A549 (cell line): ENCODE measurements at regions not wholly inside any gene's neighbourhood (a gene's known extent, or its start where the extent isn't known, plus 50 kb on each side); places are given as distances from the start of the nearest gene placed in this dataset.
A peak's percentile ranks its signal among the peaks of the same experiment; 100 is the strongest.

Experiments used
- ATAC-seq, 2 experiments: fragments of 200-7000 bp in 1 of 2; fragments of >200 bp in 1 of 2; cut with Nextera tagmentation in 1 of 2; cut with Tn5 transposase in 1 of 2; 3 replicates each; pipeline versions ENCODE4 v1.8.0 to v1.9.1; 2018 to 2020; ENCODE audit warnings: mild to moderate bottlenecking in 1 of 2, moderate library complexity in 1 of 2
- CTCF ChIA-PET: fragments of 300-600 bp; sonication (Branson Sonifier 250); formaldehyde crosslinking; extraction: SDS; loops from one replicate; lab custom pipeline; 2021; ENCODE audit warnings: antibody characterized with exemption, inconsistent platforms; lab: Yijun Ruan, JAX
- POLR2A ChIA-PET: fragments of 350-600 bp; formaldehyde crosslinking; extraction: SDS; loops from one replicate; lab custom pipeline; 2021; ENCODE audit warnings: antibody characterized with exemption, inconsistent platforms; lab: Yijun Ruan, JAX
- DNase-seq, 2 experiments: peaks; one replicate each; pipeline versions ENCODE4 v3.0.0 to v3.0.0-alpha.2; 2011 to 2016; ENCODE audit warnings: low read depth in 1 of 2, low spot score in 1 of 2
- FAIRE-seq: peaks from 2 replicates; lab custom pipeline; 2011; peaks lifted over from hg19 to GRCh38; lab: Jason Lieb, UNC
- H3K27ac ChIP-seq, 2 experiments: fragments of >200 bp; sonication (Bioruptor Twin); formaldehyde crosslinking; 3 replicates each; pipeline ENCODE4 v1.5.1; 2016 to 2017
- H3K4me1 ChIP-seq: fragments of >200 bp; sonication (Bioruptor Twin); formaldehyde crosslinking; 3 replicates; pipeline ENCODE4 v1.6.1; 2016
- H3K4me2 ChIP-seq: fragments of >200 bp; sonication (Bioruptor Twin); formaldehyde crosslinking; 3 replicates; pipeline ENCODE4 v1.6.1; 2016
- H3K4me3 ChIP-seq: fragments of >200 bp; sonication (Bioruptor Twin); formaldehyde crosslinking; 3 replicates; pipeline ENCODE4 v1.5.1; 2016
- H3K9me3 ChIP-seq: fragments of >200 bp; sonication (Bioruptor Twin); formaldehyde crosslinking; 3 replicates; pipeline ENCODE4 v1.6.1; 2016
- BHLHE40 ChIP-seq: IDR thresholded peaks from 2 replicates; pipeline ENCODE4 v1.6.1; 2012; ENCODE audit warnings: low read depth, low read length, inconsistent platforms
- CBX2 ChIP-seq: fragments of 200-600 bp; sonication (generic); IDR thresholded peaks from 2 replicates; pipeline ENCODE4 v1.6.1; 2016; ENCODE audit warnings: low read depth, mild to moderate bottlenecking, borderline replicate concordance
- CBX8 ChIP-seq: fragments of 200-600 bp; sonication (generic); IDR thresholded peaks from 2 replicates; pipeline ENCODE4 v1.6.1; 2016
- CHD2 ChIP-seq: fragments of 150-350 bp; IDR thresholded peaks from 2 replicates; pipeline ENCODE4 v1.6.1; 2014; ENCODE audit warnings: low read length; ENCODE audit not compliant: partially characterized antibody
- EHF ChIP-seq: fragments of 250-450 bp; sonication (Bioruptor Pico); IDR thresholded peaks from 2 replicates; pipeline ENCODE4 v1.5.0; 2020; ENCODE audit warnings: mild to moderate bottlenecking
- EHMT2 ChIP-seq: fragments of 200-600 bp; sonication (generic); IDR thresholded peaks from 2 replicates; pipeline ENCODE4 v1.6.1; 2016; ENCODE audit warnings: antibody characterized with exemption, low read depth, mild to moderate bottlenecking, moderate library complexity
- FOSB ChIP-seq: fragments of 250-450 bp; sonication (Bioruptor Pico); IDR thresholded peaks from 2 replicates; pipeline ENCODE4 v1.5.0; 2020; ENCODE audit warnings: mild to moderate bottlenecking, moderate library complexity
- FOSL2 ChIP-seq, 2 experiments: fragments of 450-650 bp in 1 of 2; fragments of >200 bp in 1 of 2; sonication (Bioruptor Twin) in 1 of 2; formaldehyde crosslinking; IDR thresholded peaks; 2 replicates each; pipeline versions ENCODE4 v1.5.0 to v1.6.1; 2016 to 2020; ENCODE audit warnings: mild to moderate bottlenecking in 1 of 2, moderate library complexity in 1 of 2
- GATA3 ChIP-seq: IDR thresholded peaks from 2 replicates; pipeline ENCODE4 v1.6.1; 2012; ENCODE audit warnings: borderline replicate concordance
- HOXB5 ChIP-seq: fragments of 250-450 bp; sonication (Bioruptor Pico); IDR thresholded peaks from 2 replicates; pipeline ENCODE4 v1.5.0; 2020; ENCODE audit warnings: mild to moderate bottlenecking, moderate library complexity
- JUNB ChIP-seq: fragments of >200 bp; sonication (Bioruptor Twin); formaldehyde crosslinking; IDR thresholded peaks from 2 replicates; pipeline ENCODE4 v1.6.1; 2016
- KDM5A ChIP-seq: fragments of 200-600 bp; sonication (generic); IDR thresholded peaks from 2 replicates; pipeline ENCODE4 v1.6.1; 2016; ENCODE audit warnings: antibody characterized with exemption, mild to moderate bottlenecking
- NR3C1 ChIP-seq: fragments of >200 bp; sonication (Bioruptor Twin); formaldehyde crosslinking; IDR thresholded peaks from 3 replicates; pipeline ENCODE4 v1.6.1; 2017
- PHF8 ChIP-seq: fragments of 200-600 bp; sonication (generic); IDR thresholded peaks from 2 replicates; pipeline ENCODE4 v1.6.1; 2016; ENCODE audit warnings: low read depth, mild to moderate bottlenecking, antibody characterized with exemption, moderate library complexity, borderline replicate concordance
- POLR2A ChIP-seq: IDR thresholded peaks from 2 replicates; pipeline ENCODE4 v1.6.1; 2012; ENCODE audit warnings: mild to moderate bottlenecking, low read length
- POLR2AphosphoS2 ChIP-seq: conservative IDR thresholded peaks from 2 replicates; pipeline ENCODE4 v1.6.1; 2012; ENCODE audit warnings: low read length, improper control_type of control experiment, inconsistent platforms
- RAD21 ChIP-seq, 2 experiments: fragments of >200 bp in 1 of 2; sonication (Bioruptor Twin) in 1 of 2; formaldehyde crosslinking in 1 of 2; IDR thresholded peaks in 1 of 2; conservative IDR thresholded peaks in 1 of 2; 2 replicates in 1 of 2; 3 replicates in 1 of 2; pipeline ENCODE4 v1.6.1; 2012 to 2018; ENCODE audit warnings: inconsistent platforms in 1 of 2
- RCOR1 ChIP-seq: fragments of 150-350 bp; IDR thresholded peaks from 2 replicates; pipeline ENCODE4 v1.6.1; 2014; ENCODE audit warnings: antibody characterized with exemption, low read length, low read depth
- RNF2 ChIP-seq: fragments of 200-600 bp; sonication (generic); IDR thresholded peaks from 2 replicates; pipeline ENCODE4 v1.6.1; 2016; ENCODE audit warnings: low read depth, mild to moderate bottlenecking, antibody characterized with exemption, moderate library complexity, borderline replicate concordance
- ZC3H11A ChIP-seq: fragments of 450-650 bp; IDR thresholded peaks from 2 replicates; pipeline ENCODE4 v1.6.1; 2014; ENCODE audit warnings: antibody characterized with exemption, mild to moderate bottlenecking
- ZNF302 ChIP-seq: fragments of 250-450 bp; sonication (Bioruptor Pico); IDR thresholded peaks from 2 replicates; pipeline ENCODE4 v1.9.0; 2021; ENCODE audit warnings: inconsistent platforms, mild to moderate bottlenecking, moderate library complexity
- WGBS: methylation state at CpG from one replicate; pipeline ENCODE4 v1.1.6; 2017; ENCODE audit errors: missing lambda C conversion rate; 5-methylcytosine and 5-hydroxymethylcytosine counted together
- TF ChIP-seq, protein P1 (sequence below): IDR thresholded peaks from 2 replicates; pipeline ENCODE4 v1.6.1; 2012
- TF ChIP-seq, protein P2 (sequence below): fragments of 450-650 bp; IDR thresholded peaks from 2 replicates; pipeline ENCODE4 v1.6.1; 2014; ENCODE audit warnings: antibody characterized with exemption
- TF ChIP-seq, protein P3 (sequence below): IDR thresholded peaks from 2 replicates; pipeline ENCODE4 v1.6.1; 2012; ENCODE audit warnings: low read depth, borderline replicate concordance

DNA sequence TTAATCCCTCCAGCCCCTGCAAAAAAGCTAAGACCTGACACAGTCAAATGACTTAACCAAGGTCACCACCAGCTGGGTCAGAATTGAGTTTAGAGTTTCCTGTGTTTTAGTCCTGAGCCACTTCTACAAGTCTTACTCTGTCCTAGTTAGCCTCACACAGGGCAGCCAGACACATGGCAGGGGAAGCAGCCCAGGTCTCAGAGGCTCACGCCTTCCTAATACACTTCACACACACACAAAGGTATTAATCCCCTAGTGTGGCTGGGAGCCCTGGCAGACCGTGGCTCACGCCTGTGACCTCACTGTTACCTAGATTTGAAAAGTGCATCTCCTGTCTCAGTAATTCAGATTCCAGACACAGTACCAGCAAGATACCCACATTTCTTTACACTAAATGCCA, 77.4 kb upstream of the WWC1 start:
- 8% methylated on average over 3 of the region's 3 CpGs for WGBS
- H3K27ac ChIP-seq: no peak overlapping the region
- FAIRE-seq (no peak), DNase-seq (no peak), ATAC-seq (peak in 1 of 2 experiments; percentile 29; a peak in 1 of 6 replicates)
- no peak overlapping the region for H3K4me2 ChIP-seq
- no peak overlapping the region for H3K4me3 ChIP-seq
- CTCF ChIA-PET: interaction anchor here (0.6 to 1.3 kb wide), 3 partner anchors 131 to 635 kb away, joined by 3 read pairs; no protein-coding TSS in a partner anchor
- TF ChIP-seq EHF (CRISPR knock-in tag) (no peak), CHD2 (no peak), NR3C1 (no peak), FOSB (no peak), ZNF302 (CRISPR knock-in tag) (no peak), JUNB (no peak), FOSL2 (IDR thresholded peaks at IDR 0.05) (no peak), FOSL2 (CRISPR knock-in tag; IDR thresholded peaks at IDR 0.05) (no peak)
- TF ChIP-seq, protein P1, sequence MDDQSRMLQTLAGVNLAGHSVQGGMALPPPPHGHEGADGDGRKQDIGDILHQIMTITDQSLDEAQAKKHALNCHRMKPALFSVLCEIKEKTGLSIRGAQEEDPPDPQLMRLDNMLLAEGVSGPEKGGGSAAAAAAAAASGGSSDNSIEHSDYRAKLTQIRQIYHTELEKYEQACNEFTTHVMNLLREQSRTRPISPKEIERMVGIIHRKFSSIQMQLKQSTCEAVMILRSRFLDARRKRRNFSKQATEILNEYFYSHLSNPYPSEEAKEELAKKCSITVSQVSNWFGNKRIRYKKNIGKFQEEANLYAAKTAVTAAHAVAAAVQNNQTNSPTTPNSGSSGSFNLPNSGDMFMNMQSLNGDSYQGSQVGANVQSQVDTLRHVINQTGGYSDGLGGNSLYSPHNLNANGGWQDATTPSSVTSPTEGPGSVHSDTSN: no peak
- H3K4me1 ChIP-seq: no peaks in the 10 kb centered on the region
- no peaks in the 10 kb centered on the region for H3K9me3 ChIP-seq
- POLR2A ChIA-PET: no interaction called here

DNA sequence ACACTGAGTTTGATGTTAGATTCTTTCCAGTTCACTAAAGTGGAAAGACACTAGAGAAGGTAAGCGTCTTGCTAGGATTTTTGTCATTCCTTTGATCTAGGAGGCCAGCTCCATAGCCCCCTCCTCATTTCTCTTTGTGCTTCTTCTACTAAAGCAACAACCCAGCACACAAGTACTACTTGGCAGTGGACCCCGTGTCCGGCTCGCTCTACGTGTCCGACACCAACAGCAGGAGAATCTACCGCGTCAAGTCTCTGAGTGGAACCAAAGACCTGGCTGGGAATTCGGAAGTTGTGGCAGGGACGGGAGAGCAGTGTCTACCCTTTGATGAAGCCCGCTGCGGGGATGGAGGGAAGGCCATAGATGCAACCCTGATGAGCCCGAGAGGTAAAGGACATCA, 76.6 kb upstream of the WWC1 start:
- POLR2A ChIA-PET: no interaction called here
- ATAC-seq: no peak

DNA sequence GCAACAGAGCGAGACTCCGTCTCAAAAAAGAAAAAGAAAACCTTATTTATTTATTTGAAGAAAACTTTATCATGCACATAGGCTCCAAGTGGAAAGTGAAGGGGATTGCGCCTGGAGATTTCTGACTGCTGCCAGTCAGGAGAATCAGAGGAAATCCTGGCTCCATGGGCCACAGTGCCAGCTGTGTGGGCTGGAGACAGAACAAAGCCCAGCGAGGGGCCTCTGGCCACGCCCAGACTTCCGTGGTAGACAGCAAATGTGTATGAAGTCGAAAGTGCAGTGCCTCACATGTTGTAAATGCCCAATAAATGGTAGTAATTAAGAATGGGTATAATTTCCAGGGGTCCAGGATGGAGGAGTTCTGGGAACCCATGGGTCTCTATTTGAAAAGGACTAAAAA, 75.8 kb upstream of the WWC1 start:
- ATAC-seq: no peak
- Histone ChIP-seq H3K27ac (no peak overlapping the region), H3K4me1 (0 out of 3 replicates have a peak, but pooled peaks cover 3% of the 10 kb centered on the region), H3K4me2 (no peak overlapping the region), H3K9me3 (no peaks in the 10 kb centered on the region), H3K4me3 (no peak overlapping the region)
- ChIA-PET POLR2A (no interaction called here), CTCF (interaction anchor here (1.2 kb wide), 1 partner anchor 168 kb away, joined by 3 read pairs; no protein-coding TSS in a partner anchor)
- no peak for DNase-seq
- 40% methylated on average over 7 of the region's 7 CpGs for WGBS
- no peak for TF ChIP-seq ZC3H11A
- TF ChIP-seq, protein P2, sequence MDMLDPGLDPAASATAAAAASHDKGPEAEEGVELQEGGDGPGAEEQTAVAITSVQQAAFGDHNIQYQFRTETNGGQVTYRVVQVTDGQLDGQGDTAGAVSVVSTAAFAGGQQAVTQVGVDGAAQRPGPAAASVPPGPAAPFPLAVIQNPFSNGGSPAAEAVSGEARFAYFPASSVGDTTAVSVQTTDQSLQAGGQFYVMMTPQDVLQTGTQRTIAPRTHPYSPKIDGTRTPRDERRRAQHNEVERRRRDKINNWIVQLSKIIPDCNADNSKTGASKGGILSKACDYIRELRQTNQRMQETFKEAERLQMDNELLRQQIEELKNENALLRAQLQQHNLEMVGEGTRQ: no peak
- TF ChIP-seq PHF8: no peak
- TF ChIP-seq CBX2: no peak
- no peak for TF ChIP-seq POLR2A
- no peak for TF ChIP-seq RCOR1
- no peak for TF ChIP-seq EHMT2
- TF ChIP-seq CBX8: no peak
- no peak for FAIRE-seq

More for the DNA sequence above, 76.6 kb upstream of the WWC1 start:
- Histone ChIP-seq H3K4me1 (no peaks in the 10 kb centered on the region), H3K27ac (no peak overlapping the region), H3K9me3 (no peaks in the 10 kb centered on the region)
- no peak for DNase-seq
- CTCF ChIA-PET: interaction anchor here (0.7 to 1.3 kb wide), 3 partner anchors 167 to 635 kb away, joined by 3 read pairs; no protein-coding TSS in a partner anchor
- 44% methylated on average over 13 of the region's 13 CpGs for WGBS
- FAIRE-seq: no peak
- TF ChIP-seq, protein P1: no peak
- TF ChIP-seq RNF2: no peak
- no peak for TF ChIP-seq JUNB
- TF ChIP-seq POLR2AphosphoS2: no peak
- TF ChIP-seq, protein P3, sequence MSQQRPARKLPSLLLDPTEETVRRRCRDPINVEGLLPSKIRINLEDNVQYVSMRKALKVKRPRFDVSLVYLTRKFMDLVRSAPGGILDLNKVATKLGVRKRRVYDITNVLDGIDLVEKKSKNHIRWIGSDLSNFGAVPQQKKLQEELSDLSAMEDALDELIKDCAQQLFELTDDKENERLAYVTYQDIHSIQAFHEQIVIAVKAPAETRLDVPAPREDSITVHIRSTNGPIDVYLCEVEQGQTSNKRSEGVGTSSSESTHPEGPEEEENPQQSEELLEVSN: no peak
- no peak for TF ChIP-seq RAD21 (conservative IDR thresholded peaks at IDR 0.05 in 1 of 2, IDR thresholded peaks at IDR 0.05 in 1 of 2)
- no peak for TF ChIP-seq FOSB
- TF ChIP-seq KDM5A: no peak
- TF ChIP-seq CBX2: no peak
- TF ChIP-seq EHMT2: no peak
- no peak for TF ChIP-seq CBX8
- no peak for TF ChIP-seq ZNF302 (CRISPR knock-in tag)
- no peak for TF ChIP-seq GATA3
- no peak for TF ChIP-seq PHF8
- TF ChIP-seq BHLHE40: no peak
- TF ChIP-seq HOXB5 (CRISPR knock-in tag): no peak
- TF ChIP-seq NR3C1: no peak
- TF ChIP-seq, all 56 proteins: peak for 0
- no peak overlapping the region for H3K4me2 ChIP-seq
- no peak overlapping the region for H3K4me3 ChIP-seq
